Hepatocyte (in vitro differentiated cells): ENCODE measurements at regions not wholly inside any gene's neighbourhood (a gene's known extent, or its start where the extent isn't known, plus 50 kb on each side); places are given as distances from the start of the nearest gene placed in this dataset.

Experiments used
- DNase-seq: peaks from one replicate; pipeline ENCODE4 v3.0.0-alpha.2; 2016; ENCODE audit warnings: low spot score
- H2AFZ ChIP-seq: fragments of 200-600 bp; sonication (generic); 2 replicates; pipeline ENCODE4 v1.6.0; 2016; ENCODE audit warnings: antibody characterized with exemption, mild to moderate bottlenecking
- H3K27ac ChIP-seq: fragments of 200-600 bp; sonication (generic); 2 replicates; pipeline ENCODE4 v1.5.1; 2016; ENCODE audit warnings: mild to moderate bottlenecking
- H3K27me3 ChIP-seq: fragments of 200-600 bp; sonication (generic); 2 replicates; pipeline ENCODE4 v1.6.1; 2016
- H3K36me3 ChIP-seq: fragments of 200-600 bp; sonication (generic); replicated peaks from 2 replicates; pipeline ENCODE4 v1.5.1; 2016; ENCODE audit warnings: low read depth; ENCODE audit not compliant: insufficient read depth
- H3K4me1 ChIP-seq: fragments of 200-600 bp; sonication (generic); 2 replicates; pipeline ENCODE4 v1.5.1; 2016; ENCODE audit warnings: mild to moderate bottlenecking, moderate library complexity; ENCODE audit not compliant: insufficient read depth
- H3K4me2 ChIP-seq: fragments of 200-600 bp; sonication (generic); 2 replicates; pipeline ENCODE4 v1.6.0; 2016
- H3K4me3 ChIP-seq: fragments of 200-600 bp; sonication (generic); 2 replicates; pipeline ENCODE4 v1.5.1; 2016; ENCODE audit warnings: mild to moderate bottlenecking
- H3K79me2 ChIP-seq: fragments of 200-600 bp; sonication (generic); 2 replicates; pipeline ENCODE4 v1.6.0; 2017; ENCODE audit warnings: mild to moderate bottlenecking
- H3K9me2 ChIP-seq: fragments of 200-600 bp; sonication (generic); replicated peaks from 2 replicates; pipeline ENCODE4 v1.6.0; 2017; ENCODE audit warnings: mild to moderate bottlenecking; ENCODE audit not compliant: insufficient read depth
- H3K9me3 ChIP-seq: fragments of 200-600 bp; sonication (generic); 2 replicates; pipeline ENCODE4 v1.5.1; 2016; ENCODE audit warnings: low read depth, mild to moderate bottlenecking
- H4K20me1 ChIP-seq: fragments of 200-600 bp; sonication (generic); 2 replicates; pipeline ENCODE4 v1.6.0; 2016; ENCODE audit warnings: mild to moderate bottlenecking; ENCODE audit not compliant: insufficient read depth, poor library complexity, severe bottlenecking
- EZH2 ChIP-seq: fragments of 200-600 bp; sonication (generic); IDR thresholded peaks from 2 replicates; pipeline ENCODE4 v1.6.1; 2016; ENCODE audit warnings: antibody characterized with exemption, mild to moderate bottlenecking, borderline replicate concordance
- EZH2phosphoT487 ChIP-seq: fragments of 200-600 bp; sonication (generic); IDR thresholded peaks from one replicate; pipeline ENCODE4 v1.6.1; 2018; ENCODE audit warnings: antibody characterized with exemption, mild to moderate bottlenecking, low read depth, moderate library complexity; ENCODE audit not compliant: unreplicated experiment, severe bottlenecking
- WGBS: methylation state at CpG from one replicate; pipeline ENCODE4 v1.1.6; 2016; ENCODE audit warnings: low lambda C conversion rate; ENCODE audit errors: missing lambda C conversion rate; 5-methylcytosine and 5-hydroxymethylcytosine counted together
- TF ChIP-seq, protein P1 (sequence below): fragments of 200-600 bp; sonication (generic); IDR thresholded peaks from 2 replicates; pipeline ENCODE4 v1.5.1; 2016; ENCODE audit warnings: antibody characterized with exemption, mild to moderate bottlenecking; ENCODE audit not compliant: poor library complexity

DNA sequence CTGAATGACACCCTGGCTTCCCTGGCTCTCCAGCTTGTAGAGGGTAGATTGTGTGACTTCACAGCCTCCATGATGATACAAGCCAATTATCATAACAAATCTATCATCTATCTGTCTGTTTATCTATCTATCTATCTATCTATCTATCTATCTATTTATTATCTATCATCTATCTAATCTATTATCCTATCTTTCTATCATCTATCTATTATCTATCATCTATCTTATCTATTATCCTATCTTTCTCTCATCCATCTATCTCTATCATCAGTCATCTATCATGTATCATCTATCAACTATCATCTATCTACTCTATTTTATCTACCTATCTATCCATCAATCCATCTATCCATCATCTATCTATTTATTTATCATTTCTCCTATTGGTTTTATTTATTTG lies 361.8 kb downstream of the RNF144A start:
- no peak overlapping the region for H3K4me3 ChIP-seq
- H3K4me2 ChIP-seq = no peak overlapping the region
- no peak overlapping the region for H2AFZ ChIP-seq
- H3K79me2 ChIP-seq = no peaks in the 10 kb centered on the region
- H4K20me1 ChIP-seq = no peaks in the 10 kb centered on the region
- no peak for DNase-seq
- TF ChIP-seq EZH2 = no peak
- no peak for TF ChIP-seq EZH2phosphoT487
- TF ChIP-seq, protein P1, sequence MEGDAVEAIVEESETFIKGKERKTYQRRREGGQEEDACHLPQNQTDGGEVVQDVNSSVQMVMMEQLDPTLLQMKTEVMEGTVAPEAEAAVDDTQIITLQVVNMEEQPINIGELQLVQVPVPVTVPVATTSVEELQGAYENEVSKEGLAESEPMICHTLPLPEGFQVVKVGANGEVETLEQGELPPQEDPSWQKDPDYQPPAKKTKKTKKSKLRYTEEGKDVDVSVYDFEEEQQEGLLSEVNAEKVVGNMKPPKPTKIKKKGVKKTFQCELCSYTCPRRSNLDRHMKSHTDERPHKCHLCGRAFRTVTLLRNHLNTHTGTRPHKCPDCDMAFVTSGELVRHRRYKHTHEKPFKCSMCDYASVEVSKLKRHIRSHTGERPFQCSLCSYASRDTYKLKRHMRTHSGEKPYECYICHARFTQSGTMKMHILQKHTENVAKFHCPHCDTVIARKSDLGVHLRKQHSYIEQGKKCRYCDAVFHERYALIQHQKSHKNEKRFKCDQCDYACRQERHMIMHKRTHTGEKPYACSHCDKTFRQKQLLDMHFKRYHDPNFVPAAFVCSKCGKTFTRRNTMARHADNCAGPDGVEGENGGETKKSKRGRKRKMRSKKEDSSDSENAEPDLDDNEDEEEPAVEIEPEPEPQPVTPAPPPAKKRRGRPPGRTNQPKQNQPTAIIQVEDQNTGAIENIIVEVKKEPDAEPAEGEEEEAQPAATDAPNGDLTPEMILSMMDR = no peak
- H3K27me3 ChIP-seq = no peaks in the 10 kb centered on the region
- no peaks in the 10 kb centered on the region for H3K36me3 ChIP-seq
- no peaks in the 10 kb centered on the region for H3K9me2 ChIP-seq
- peaks cover 4% of the 10 kb centered on the region for H3K4me1 ChIP-seq
- H3K27ac ChIP-seq = no peak overlapping the region
- no peaks in the 10 kb centered on the region for H3K9me3 ChIP-seq

DNA sequence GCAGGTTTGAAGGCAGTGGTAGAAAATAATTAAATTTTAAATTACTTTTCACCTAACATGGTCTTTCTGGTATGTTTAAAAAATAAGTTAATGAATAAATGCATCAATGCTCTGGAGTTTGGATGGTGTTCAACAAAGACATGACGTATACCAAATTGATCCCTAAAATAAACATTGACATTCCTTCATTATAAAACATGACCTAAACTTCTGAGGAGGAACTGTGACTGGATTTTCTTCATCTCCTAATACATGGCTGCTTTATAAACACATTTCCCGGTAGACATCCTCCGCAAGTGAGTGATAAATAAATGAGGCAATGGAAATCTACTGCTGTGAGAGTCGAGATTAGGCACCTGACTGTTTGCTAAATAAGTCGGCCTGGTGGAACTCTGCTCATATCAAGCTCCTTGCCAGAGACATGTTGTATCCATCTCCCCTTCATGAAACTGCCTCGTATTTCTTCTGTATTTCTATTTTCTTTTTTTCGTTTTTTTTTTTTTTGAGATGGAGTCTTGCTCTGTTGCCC lies 362.3 kb downstream of the RNF144A start:
- no peaks in the 10 kb centered on the region for H4K20me1 ChIP-seq
- no peak overlapping the region for H2AFZ ChIP-seq
- H3K79me2 ChIP-seq = no peaks in the 10 kb centered on the region
- no peak overlapping the region for H3K27ac ChIP-seq
- no peaks in the 10 kb centered on the region for H3K36me3 ChIP-seq
- no peak for TF ChIP-seq EZH2phosphoT487
- no peak for TF ChIP-seq EZH2
- TF ChIP-seq, protein P1 = no peak
- no peaks in the 10 kb centered on the region for H3K9me3 ChIP-seq
- no peak for DNase-seq
- peaks cover 4% of the 10 kb centered on the region for H3K4me1 ChIP-seq
- no peak overlapping the region for H3K4me3 ChIP-seq
- no peaks in the 10 kb centered on the region for H3K27me3 ChIP-seq
- H3K9me2 ChIP-seq = no peaks in the 10 kb centered on the region
- no peak overlapping the region for H3K4me2 ChIP-seq
- WGBS = 58% methylated on average over 6 of the region's 7 CpGs

DNA sequence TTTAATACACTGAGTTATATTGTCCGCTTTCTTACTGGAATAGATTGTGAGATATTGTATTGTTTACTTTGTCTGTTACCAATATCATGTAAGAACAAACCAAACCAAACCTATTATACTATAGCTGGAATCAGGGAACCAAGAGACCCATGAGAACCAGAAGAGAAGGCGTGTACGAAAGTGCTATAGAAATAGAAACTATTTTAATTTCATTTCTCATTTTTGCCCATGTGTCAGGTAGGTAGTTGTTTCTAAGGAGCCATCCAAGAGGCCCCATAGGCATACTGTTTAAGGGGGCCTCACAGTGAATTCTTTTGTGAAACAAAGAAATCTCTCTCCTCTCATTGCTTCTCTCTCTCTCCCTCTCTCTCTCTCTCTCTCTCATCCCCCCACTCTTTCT lies 363.6 kb downstream of the RNF144A start:
- no peaks in the 10 kb centered on the region for H3K36me3 ChIP-seq
- no peak overlapping the region for H3K27ac ChIP-seq
- H3K27me3 ChIP-seq = no peaks in the 10 kb centered on the region
- no peaks in the 10 kb centered on the region for H3K79me2 ChIP-seq
- WGBS = 81% methylated on average over 3 of the region's 3 CpGs
- no peak for TF ChIP-seq EZH2
- TF ChIP-seq EZH2phosphoT487 = no peak
- TF ChIP-seq, protein P1 = no peak
- no peaks in the 10 kb centered on the region for H4K20me1 ChIP-seq
- H2AFZ ChIP-seq = no peak overlapping the region
- H3K4me1 ChIP-seq = no peaks in the 10 kb centered on the region
- no peak overlapping the region for H3K4me3 ChIP-seq
- H3K9me3 ChIP-seq = no peaks in the 10 kb centered on the region
- no peaks in the 10 kb centered on the region for H3K9me2 ChIP-seq
- H3K4me2 ChIP-seq = no peak overlapping the region
- DNase-seq = no peak
